ENCODE measurements at regions not wholly inside any gene's neighbourhood (a gene's known extent, or its start where the extent isn't known, plus 50 kb on each side); places are given as distances from the start of the nearest gene placed in this dataset.
A peak's percentile ranks its signal among the peaks of the same experiment; 100 is the strongest.
"Not testable (repeated sequence)": the region's sequence is repeated elsewhere in the genome, so short reads cannot be mapped to it uniquely, and the experiment has no call there.

DNA sequence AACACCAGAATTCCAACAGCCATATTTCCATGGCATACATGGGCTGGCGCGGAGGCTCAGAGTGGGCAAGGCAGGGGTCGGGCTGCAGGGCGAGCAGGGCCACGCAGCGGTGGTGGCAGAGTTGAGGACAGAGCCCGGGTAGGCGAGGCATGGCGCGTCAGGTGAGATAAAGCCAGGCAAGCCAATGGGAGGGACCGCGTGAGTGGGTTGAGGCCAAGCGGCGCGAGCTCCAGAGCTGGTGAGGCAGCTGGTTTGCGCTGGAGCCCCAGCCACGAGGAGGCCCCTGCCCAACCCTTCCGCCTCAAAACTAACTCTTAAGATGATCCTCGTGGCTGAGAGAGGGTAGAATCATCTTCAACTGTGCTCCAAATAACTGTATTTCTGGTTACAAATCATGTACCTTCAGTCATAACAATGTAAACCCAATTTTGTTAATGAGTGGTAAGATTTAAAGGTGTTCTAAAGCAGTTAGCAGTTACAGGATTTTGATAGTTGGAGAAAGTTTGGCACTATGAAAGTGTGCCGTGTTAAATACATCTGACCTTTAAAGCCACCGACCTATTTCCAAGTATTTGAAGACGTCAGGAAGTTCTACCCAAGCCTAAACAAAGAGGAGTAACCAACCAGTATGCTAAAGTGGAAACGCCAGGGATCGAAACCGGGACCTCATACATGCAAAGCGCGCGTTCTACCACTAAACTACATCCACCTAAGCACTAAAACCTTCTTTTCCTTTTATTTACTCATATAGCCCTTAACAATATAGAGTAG lies 107.9 kb downstream of the GPX5 start:
- intact Hi-C loops (cut with DNase I) = no loop called here
- Histone ChIP-seq H3K4me3 (no peak overlapping the region), H3K36me3 (no peaks in the 10 kb centered on the region), H3K9me3 (no peaks in the 10 kb centered on the region), H3K27ac (no peak overlapping the region), H3K27me3 (peaks cover 52% of the 10 kb centered on the region), H3K4me1 (no peaks in the 10 kb centered on the region)
- ATAC-seq (no peak), DNase-seq (no peak)
- TF ChIP-seq, protein P1, sequence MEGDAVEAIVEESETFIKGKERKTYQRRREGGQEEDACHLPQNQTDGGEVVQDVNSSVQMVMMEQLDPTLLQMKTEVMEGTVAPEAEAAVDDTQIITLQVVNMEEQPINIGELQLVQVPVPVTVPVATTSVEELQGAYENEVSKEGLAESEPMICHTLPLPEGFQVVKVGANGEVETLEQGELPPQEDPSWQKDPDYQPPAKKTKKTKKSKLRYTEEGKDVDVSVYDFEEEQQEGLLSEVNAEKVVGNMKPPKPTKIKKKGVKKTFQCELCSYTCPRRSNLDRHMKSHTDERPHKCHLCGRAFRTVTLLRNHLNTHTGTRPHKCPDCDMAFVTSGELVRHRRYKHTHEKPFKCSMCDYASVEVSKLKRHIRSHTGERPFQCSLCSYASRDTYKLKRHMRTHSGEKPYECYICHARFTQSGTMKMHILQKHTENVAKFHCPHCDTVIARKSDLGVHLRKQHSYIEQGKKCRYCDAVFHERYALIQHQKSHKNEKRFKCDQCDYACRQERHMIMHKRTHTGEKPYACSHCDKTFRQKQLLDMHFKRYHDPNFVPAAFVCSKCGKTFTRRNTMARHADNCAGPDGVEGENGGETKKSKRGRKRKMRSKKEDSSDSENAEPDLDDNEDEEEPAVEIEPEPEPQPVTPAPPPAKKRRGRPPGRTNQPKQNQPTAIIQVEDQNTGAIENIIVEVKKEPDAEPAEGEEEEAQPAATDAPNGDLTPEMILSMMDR (IDR thresholded peaks at IDR 0.05) = no peak

DNA sequence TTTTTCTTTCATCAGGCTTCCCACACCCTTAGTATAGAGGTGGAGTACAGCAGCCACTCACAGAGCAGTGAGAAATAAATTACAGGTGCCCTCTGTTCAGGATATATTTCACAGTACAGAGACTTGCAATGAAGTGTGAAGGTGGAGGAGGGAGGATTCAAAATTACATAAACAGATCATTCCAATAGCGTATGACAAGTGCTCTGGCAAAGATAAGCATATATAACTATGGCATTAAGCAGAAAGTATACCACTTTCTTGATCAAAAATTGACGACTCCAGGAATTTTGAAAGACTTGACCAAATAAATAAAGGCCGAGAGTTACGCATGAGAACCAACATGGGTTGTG lies 108.7 kb downstream of the GPX5 start:
- Histone ChIP-seq H3K4me1 (no peaks in the 10 kb centered on the region), H3K27ac (no peak overlapping the region), H3K36me3 (no peaks in the 10 kb centered on the region), H3K27me3 (peaks cover 52% of the 10 kb centered on the region), H3K4me3 (no peak overlapping the region), H3K9me3 (no peaks in the 10 kb centered on the region)
- intact Hi-C loops (cut with DNase I) = no loop called here
- DNase-seq = no peak
- no peak for ATAC-seq
- TF ChIP-seq, protein P1 (IDR thresholded peaks at IDR 0.05) = no peak

DNA sequence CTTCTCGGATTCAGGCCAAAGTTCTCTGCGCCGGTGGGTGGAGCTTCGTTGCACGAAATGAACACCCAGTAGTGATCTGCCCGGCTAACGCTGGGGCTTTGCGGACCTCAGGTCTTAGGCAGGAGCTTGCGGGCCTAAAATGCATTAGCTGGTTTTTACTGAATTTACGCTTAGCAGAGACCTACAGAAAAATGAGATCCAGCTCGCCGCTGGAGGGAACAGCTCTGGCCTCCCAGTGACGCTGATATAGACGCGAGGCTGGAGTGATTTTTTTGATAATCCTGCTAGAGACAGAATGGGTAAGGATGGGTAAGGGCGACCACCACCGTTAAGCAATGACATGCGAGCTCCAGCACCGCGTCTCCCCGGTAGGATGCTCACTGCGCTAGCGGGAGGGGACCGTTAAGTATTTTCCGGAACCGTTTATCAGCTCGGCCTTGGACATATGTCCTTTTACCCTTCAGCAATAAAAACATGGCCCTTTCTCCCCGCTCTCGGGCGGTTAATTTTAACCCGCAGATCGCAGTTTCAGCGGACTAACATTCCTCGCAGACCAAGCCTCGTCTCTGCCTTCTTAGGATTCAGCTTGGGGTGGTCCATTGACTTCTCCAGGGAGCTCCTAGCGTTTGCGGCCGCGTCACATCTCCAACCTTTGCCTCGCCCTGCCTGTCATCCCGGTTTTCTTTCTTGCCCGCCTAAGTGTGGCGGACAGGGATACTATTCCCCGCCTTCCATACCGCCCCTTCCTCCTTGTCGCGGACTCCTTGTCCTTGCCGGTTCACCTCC lies 109.3 kb downstream of the GPX5 start:
- peaks cover 52% of the 10 kb centered on the region for H3K27me3 ChIP-seq
- no peak for ATAC-seq
- TF ChIP-seq, protein P1 (IDR thresholded peaks at IDR 0.05) = no peak
- intact Hi-C loops (cut with DNase I) = no loop called here
- DNase-seq = no peak
- H3K27ac ChIP-seq = no peak overlapping the region
- H3K9me3 ChIP-seq = no peaks in the 10 kb centered on the region
- peak overlapping the region; percentile 16 for H3K4me3 ChIP-seq
- no peaks in the 10 kb centered on the region for H3K4me1 ChIP-seq
- H3K36me3 ChIP-seq = no peaks in the 10 kb centered on the region

DNA sequence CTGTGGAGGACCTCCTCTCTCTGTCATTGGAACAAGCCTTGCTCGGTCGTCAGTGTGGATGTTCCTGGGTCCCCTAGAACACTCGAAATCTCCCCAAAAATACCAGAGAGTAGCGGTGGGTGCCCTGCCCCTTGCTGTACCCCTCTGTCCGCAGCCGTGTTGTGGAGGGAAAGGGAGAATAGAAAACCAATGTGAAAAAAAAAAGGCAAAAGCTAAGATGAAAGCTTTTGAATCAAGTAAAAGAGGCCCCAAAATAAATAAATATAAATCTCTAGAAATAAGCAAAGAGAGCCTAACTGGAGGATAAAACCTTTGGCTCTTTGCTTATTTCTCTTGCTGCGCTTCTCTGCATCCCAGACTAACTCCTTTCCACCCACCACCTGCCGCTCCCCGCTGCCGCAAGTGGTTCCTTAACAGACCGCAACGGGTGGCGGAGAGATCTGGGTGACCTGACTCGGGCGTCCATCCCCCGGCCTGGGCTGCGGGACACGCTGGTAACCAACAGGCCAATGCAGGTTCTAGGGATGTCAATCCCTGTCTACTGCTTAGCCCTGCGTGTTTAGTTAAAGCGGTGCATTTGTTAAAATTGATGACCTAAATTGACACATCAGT lies 110.0 kb downstream of the GPX5 start:
- TF ChIP-seq, protein P1 (IDR thresholded peaks at IDR 0.05) = no peak
- Histone ChIP-seq H3K36me3 (no peaks in the 10 kb centered on the region), H3K27ac (no peak overlapping the region), H3K9me3 (no peaks in the 10 kb centered on the region), H3K4me1 (no peaks in the 10 kb centered on the region), H3K27me3 (peaks cover 52% of the 10 kb centered on the region), H3K4me3 (no peak overlapping the region)
- ATAC-seq (no peak), DNase-seq (no peak)
- intact Hi-C loops (cut with DNase I) = no loop called here

DNA sequence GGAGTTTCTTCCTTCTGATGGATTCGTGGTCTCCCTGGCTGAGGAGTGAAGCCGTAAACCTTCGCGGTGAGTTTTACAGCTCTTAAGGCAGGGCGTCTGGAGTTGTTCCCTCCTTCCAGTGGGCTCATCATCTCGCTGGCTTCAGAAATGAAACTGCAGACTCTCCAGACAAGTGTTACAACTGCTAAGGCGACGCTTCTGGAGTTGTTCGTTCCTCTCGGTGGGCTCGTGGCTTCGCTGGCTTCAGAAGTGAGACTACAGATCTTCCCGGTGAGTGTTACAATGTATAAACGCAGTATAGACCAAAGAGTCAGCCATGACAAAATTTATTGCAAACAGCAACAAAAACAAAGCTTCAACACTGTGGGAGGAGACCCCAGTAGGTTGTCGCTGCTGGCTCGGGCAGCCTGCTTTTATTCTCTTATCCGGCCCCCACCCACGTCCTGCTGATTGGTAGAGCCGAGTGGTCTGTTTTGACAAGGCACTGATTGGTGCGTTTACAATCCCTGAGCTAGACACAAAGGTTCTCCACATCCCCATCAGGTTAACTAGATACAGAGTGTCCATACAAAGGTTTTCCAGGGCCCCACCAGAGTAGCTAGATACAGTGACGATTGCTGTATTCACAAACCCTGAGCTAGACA lies 113.2 kb downstream of the GPX5 start:
- ATAC-seq (no peak), DNase-seq (no peak)
- Histone ChIP-seq H3K36me3 (no peaks in the 10 kb centered on the region), H3K9me3 (no peaks in the 10 kb centered on the region), H3K4me1 (no peaks in the 10 kb centered on the region), H3K27ac (no peak overlapping the region), H3K27me3 (peaks cover 36% of the 10 kb centered on the region), H3K4me3 (no peak overlapping the region)
- TF ChIP-seq, protein P1 (IDR thresholded peaks at IDR 0.05) = no peak
- intact Hi-C loops (cut with DNase I) = no loop called here

DNA sequence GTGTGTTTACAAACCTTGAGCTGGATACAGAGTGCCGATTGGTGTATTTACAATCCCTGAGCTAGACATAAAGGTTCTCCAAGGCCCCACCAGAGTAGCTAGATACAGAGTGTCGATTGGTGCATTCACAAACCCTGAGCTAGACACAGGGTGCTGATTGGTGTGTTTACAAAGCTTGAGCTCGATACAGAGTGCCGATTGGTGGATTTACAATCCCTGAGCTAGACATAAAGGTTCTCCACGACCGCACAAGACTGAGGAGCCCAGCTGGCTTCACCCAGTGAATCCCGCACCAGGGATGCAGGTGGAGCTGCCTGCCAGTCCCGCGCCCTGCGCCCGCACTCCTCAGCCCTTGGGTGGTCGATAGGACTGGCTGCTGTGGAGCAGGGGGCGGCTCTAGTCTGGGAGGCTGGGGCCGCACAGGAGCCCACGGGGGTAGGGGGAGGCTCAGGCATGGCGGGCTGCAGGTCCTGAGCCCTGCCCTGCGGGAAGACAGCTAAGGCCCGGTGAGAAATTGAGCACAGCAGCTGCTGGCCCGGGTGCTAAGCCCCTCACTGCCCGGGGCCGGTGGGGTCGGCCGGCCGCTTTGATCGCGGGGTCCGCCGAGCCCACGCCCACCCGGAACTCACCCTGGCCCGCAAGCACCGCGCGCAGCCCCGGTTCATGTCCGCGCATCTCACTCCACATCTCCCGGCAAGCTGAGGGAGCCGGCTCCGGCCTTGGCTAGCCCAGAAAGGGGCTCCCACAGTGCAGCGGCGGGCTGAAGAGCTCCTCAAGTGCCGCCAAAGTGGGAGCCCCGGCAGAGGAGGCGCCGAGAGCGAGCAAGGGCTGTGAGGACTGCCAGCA lies 114.0 kb downstream of the GPX5 start:
- peaks cover 29% of the 10 kb centered on the region for H3K27me3 ChIP-seq
- DNase-seq; H3K27ac ChIP-seq; H3K9me3 ChIP-seq; H3K4me1 ChIP-seq; H3K36me3 ChIP-seq; H3K4me3 ChIP-seq; ATAC-seq; intact Hi-C loops (cut with DNase I): not testable (repeated sequence)
